HG03097 (cell line): ENCODE measurements at regions not wholly inside any gene's neighbourhood (a gene's known extent, or its start where the extent isn't known, plus 50 kb on each side); places are given as distances from the start of the nearest gene placed in this dataset.
"Not testable (repeated sequence)": the region's sequence is repeated elsewhere in the genome, so short reads cannot be mapped to it uniquely, and the experiment has no call there.

Experiments
- ATAC-seq: cut with Tn5 transposase; IDR thresholded peaks from one replicate; pipeline ENCODE4 v1.9.1; 2021; ENCODE audit not compliant: unreplicated experiment, low FRiP score

GRCh38 chr3:193114431-193115340 is 126.3 kb upstream of the PLAAT1 start:
- ATAC-seq, result no peak

GRCh38 chr3:193116871-193117270 is 124.2 kb upstream of the PLAAT1 start:
- ATAC-seq, result no peak

GRCh38 chr3:193118907-193119306 is 122.1 kb upstream of the PLAAT1 start:
- no peak for ATAC-seq

GRCh38 chr3:193119926-193120325 is 121.1 kb upstream of the PLAAT1 start:
- no peak for ATAC-seq

GRCh38 chr3:193124861-193125260 is 116.2 kb upstream of the PLAAT1 start:
- no peak for ATAC-seq

- no peak for ATAC-seq
These were observed 111.4 kb upstream of the PLAAT1 start for GRCh38 chr3:193129607-193130006.

- ATAC-seq, result no peak
These were observed 110.4 kb upstream of the PLAAT1 start for GRCh38 chr3:193130576-193130975.

GRCh38 chr3:193132241-193132640 is 108.8 kb upstream of the PLAAT1 start:
- ATAC-seq, result no peak

GRCh38 chr3:193132964-193133363 is 108.1 kb upstream of the PLAAT1 start:
- ATAC-seq, result no peak

GRCh38 chr3:193134856-193135255 is 106.2 kb upstream of the PLAAT1 start:
- ATAC-seq, result no peak

GRCh38 chr3:193140381-193140780 is 100.6 kb upstream of the PLAAT1 start:
- no peak for ATAC-seq

- ATAC-seq, result no peak
These were observed 95.8 kb upstream of the PLAAT1 start for GRCh38 chr3:193145248-193145647.

GRCh38 chr3:193148688-193149473 is 92.1 kb upstream of the PLAAT1 start:
- no peak for ATAC-seq

GRCh38 chr3:193149998-193150397 is 91.0 kb upstream of the PLAAT1 start:
- no peak for ATAC-seq

GRCh38 chr3:193155044-193155781 is 85.8 kb upstream of the PLAAT1 start:
- ATAC-seq, result not testable (repeated sequence)

- no peak for ATAC-seq
These were observed 84.0 kb upstream of the PLAAT1 start for GRCh38 chr3:193157051-193157450.

GRCh38 chr3:193165431-193166120 is 75.4 kb upstream of the PLAAT1 start:
- ATAC-seq, result no peak

- no peak for ATAC-seq
These were observed 72.1 kb upstream of the PLAAT1 start for GRCh38 chr3:193168931-193169330.

- no peak for ATAC-seq
These were observed 66.9 kb upstream of the PLAAT1 start for GRCh38 chr3:193174140-193174539.

- not testable (repeated sequence) for ATAC-seq
These were observed 61.5 kb upstream of the PLAAT1 start for GRCh38 chr3:193179332-193180012.
